GM12878 (cell line): ENCODE measurements at regions not wholly inside any gene's neighbourhood (a gene's known extent, or its start where the extent isn't known, plus 50 kb on each side); places are given as distances from the start of the nearest gene placed in this dataset.

Source experiments
- ATAC-seq: fragments of 200-7000 bp; cut with Tn5 transposase; 3 replicates; pipeline ENCODE4 v1.9.1; 2020; ENCODE audit warnings: mild to moderate bottlenecking, moderate library complexity
- BruUV-seq: library from RNA; stranded (reverse); fragments of 400-500 nt; replicated peaks from 2 replicates; lab custom pipeline; 2021; lab: Mats Ljungman, UMichigan
- CTCF ChIA-PET: fragments of 300-600 bp; sonication (Branson Sonifier 250); formaldehyde crosslinking; extraction: SDS; loops from one replicate; lab custom pipeline; 2021; ENCODE audit warnings: inconsistent platforms; lab: Yijun Ruan, JAX
- POLR2A ChIA-PET: fragments of 350-600 bp; formaldehyde crosslinking; extraction: SDS; loops from one replicate; lab custom pipeline; 2021; ENCODE audit warnings: inconsistent platforms; lab: Charles Lee
- RAD21 ChIA-PET: fragments of 300-600 bp; sonication (Branson Sonifier 250); formaldehyde crosslinking; loops from one replicate; lab custom pipeline; 2023; ENCODE audit warnings: antibody characterized with exemption; ENCODE audit not compliant: unreplicated experiment; lab: Charles Lee
- SMC1A ChIA-PET: fragments of 300-600 bp; sonication (Branson Sonifier 250); formaldehyde crosslinking; loops from one replicate; lab custom pipeline; 2023; ENCODE audit not compliant: unreplicated experiment, uncharacterized antibody; lab: Charles Lee
- DNase-seq: peaks from one replicate; pipeline ENCODE4 v3.0.0-alpha.2; 2011; ENCODE audit warnings: low read depth, low spot score
- FAIRE-seq: peaks from 3 replicates; lab custom pipeline; 2011; peaks lifted over from hg19 to GRCh38; lab: Jason Lieb, UNC
- H2AFZ ChIP-seq: 2 replicates; pipeline ENCODE4 v1.6.0; 2011; ENCODE audit warnings: low read depth, low read length, control low read depth; ENCODE audit not compliant: control insufficient read depth
- H3K27ac ChIP-seq: 2 replicates; pipeline ENCODE4 v1.5.1; 2011; ENCODE audit warnings: control low read depth; ENCODE audit not compliant: control insufficient read depth, insufficient read depth
- H3K27me3 ChIP-seq, 2 experiments: replicated peaks in 1 of 2; 2 replicates each; pipeline versions ENCODE4 v1.6.0 to v1.6.1; 2011; ENCODE audit warnings: low read length in 1 of 2; ENCODE audit not compliant: control insufficient read depth in 2 of 2, insufficient read depth in 2 of 2
- H3K36me3 ChIP-seq, 2 experiments: 2 replicates each; pipeline ENCODE4 v1.5.1; 2011; ENCODE audit warnings: low read length in 1 of 2; ENCODE audit not compliant: control insufficient read depth in 2 of 2, insufficient read depth in 2 of 2
- H3K4me1 ChIP-seq: 2 replicates; pipeline ENCODE4 v1.6.1; 2011; ENCODE audit warnings: mild to moderate bottlenecking, low read length, moderate library complexity, mixed read lengths; ENCODE audit not compliant: control insufficient read depth, insufficient read depth
- H3K4me2 ChIP-seq: 2 replicates; pipeline ENCODE4 v1.6.0; 2011; ENCODE audit warnings: control low read depth; ENCODE audit not compliant: control insufficient read depth, insufficient read depth
- H3K4me3 ChIP-seq: fragments of 200-600 bp; sonication (generic); 2 replicates; pipeline ENCODE4 v1.5.1; 2016
- H3K79me2 ChIP-seq: 2 replicates; pipeline ENCODE4 v1.6.0; 2011; ENCODE audit warnings: low read length; ENCODE audit not compliant: control insufficient read depth, insufficient read depth
- H3K9ac ChIP-seq: 2 replicates; pipeline ENCODE4 v1.8.0; 2011; ENCODE audit warnings: low read length, control low read depth, mixed read lengths; ENCODE audit not compliant: control insufficient read depth, insufficient read depth
- H3K9me3 ChIP-seq: replicated peaks from 3 replicates; pipeline ENCODE4 v1.5.1; 2011; ENCODE audit warnings: mild to moderate bottlenecking, low read length; ENCODE audit not compliant: control insufficient read depth, insufficient read depth
- H4K20me1 ChIP-seq: 2 replicates; pipeline ENCODE4 v1.6.0; 2011; ENCODE audit not compliant: control insufficient read depth, insufficient read depth
- FOXM1 ChIP-seq: IDR thresholded peaks from 2 replicates; pipeline ENCODE4 v1.6.1; 2012; ENCODE audit warnings: low read depth, mild to moderate bottlenecking, inconsistent platforms, low read length, moderate library complexity
- MEF2A ChIP-seq: IDR thresholded peaks from 2 replicates; pipeline ENCODE4 v1.6.1; 2011; ENCODE audit warnings: low read depth, mild to moderate bottlenecking, low read length, moderate library complexity; ENCODE audit not compliant: insufficient read depth
- MYC ChIP-seq: IDR thresholded peaks from 2 replicates; pipeline ENCODE4 v1.6.1; 2011; ENCODE audit warnings: mild to moderate bottlenecking, low read length, moderate library complexity, inconsistent platforms; ENCODE audit not compliant: insufficient read depth, insufficient replicate concordance, insufficient read length, severe bottlenecking
- RB1 ChIP-seq: fragments of 450-650 bp; formaldehyde crosslinking; IDR thresholded peaks from 2 replicates; pipeline ENCODE4 v1.6.1; 2017; ENCODE audit warnings: mild to moderate bottlenecking, borderline replicate concordance
- SRF ChIP-seq, 2 experiments: IDR thresholded peaks; 2 replicates each; pipeline ENCODE4 v1.6.1; 2011; ENCODE audit warnings: low read depth in 2 of 2, low read length in 2 of 2, mild to moderate bottlenecking in 1 of 2, moderate library complexity in 1 of 2
- SUPT20H ChIP-seq: IDR thresholded peaks from 2 replicates; pipeline ENCODE4 v1.6.1; 2011; ENCODE audit warnings: low read depth, mild to moderate bottlenecking, low read length, moderate library complexity, borderline replicate concordance; ENCODE audit not compliant: control insufficient read depth
- TCF12 ChIP-seq: IDR thresholded peaks from 2 replicates; pipeline ENCODE4 v1.6.1; 2011; ENCODE audit warnings: low read depth, mild to moderate bottlenecking, low read length
- ZNF207 ChIP-seq: fragments of 450-650 bp; IDR thresholded peaks from 2 replicates; pipeline ENCODE4 v1.6.1; 2014; ENCODE audit warnings: antibody characterized with exemption, mild to moderate bottlenecking, borderline replicate concordance
- ZNF24 ChIP-seq: fragments of 450-650 bp; IDR thresholded peaks from 2 replicates; pipeline ENCODE4 v1.6.1; 2017; ENCODE audit warnings: antibody characterized with exemption, mild to moderate bottlenecking
- ZNF274 ChIP-seq: IDR thresholded peaks from one replicate; pipeline ENCODE4 v1.8.0; 2011; ENCODE audit not compliant: insufficient read length, insufficient read depth
- WGBS: methylation state at CpG from one replicate; pipeline ENCODE4 v1.1.6; 2016; ENCODE audit warnings: low lambda C conversion rate; ENCODE audit not compliant: insufficient replicate concordance, insufficient coverage; ENCODE audit errors: missing lambda C conversion rate; 5-methylcytosine and 5-hydroxymethylcytosine counted together
- in situ Hi-C: fragments of 300-500 bp; cut with MboI; formaldehyde crosslinking; loops from 9 replicates; pipeline ENCODE4 v1.14.3; 2018; ENCODE audit warnings: mixed read lengths
- intact Hi-C: fragments of 100-400 bp; cut with micrococcal nuclease; formaldehyde crosslinking; loops from one replicate; pipeline ENCODE4 v1.14.2; 2022; ENCODE audit not compliant: unreplicated experiment
- TF ChIP-seq, protein P1 (sequence below): IDR thresholded peaks from 2 replicates; pipeline ENCODE4 v1.6.1; 2012; ENCODE audit warnings: low read length, inconsistent platforms
- TF ChIP-seq, protein P2 (sequence below): IDR thresholded peaks from 2 replicates; pipeline ENCODE4 v1.6.1; 2012; ENCODE audit warnings: low read depth, low read length, improper control_type of control experiment
- TF ChIP-seq, protein P3 (sequence below): IDR thresholded peaks from 2 replicates; pipeline ENCODE4 v1.6.1; 2012; ENCODE audit warnings: low read depth, low read length, improper control_type of control experiment
- TF ChIP-seq, protein P4 (sequence below): IDR thresholded peaks from 2 replicates; pipeline ENCODE4 v1.6.1; 2011; ENCODE audit warnings: mild to moderate bottlenecking, low read depth, low read length, moderate library complexity; ENCODE audit not compliant: insufficient replicate concordance

DNA sequence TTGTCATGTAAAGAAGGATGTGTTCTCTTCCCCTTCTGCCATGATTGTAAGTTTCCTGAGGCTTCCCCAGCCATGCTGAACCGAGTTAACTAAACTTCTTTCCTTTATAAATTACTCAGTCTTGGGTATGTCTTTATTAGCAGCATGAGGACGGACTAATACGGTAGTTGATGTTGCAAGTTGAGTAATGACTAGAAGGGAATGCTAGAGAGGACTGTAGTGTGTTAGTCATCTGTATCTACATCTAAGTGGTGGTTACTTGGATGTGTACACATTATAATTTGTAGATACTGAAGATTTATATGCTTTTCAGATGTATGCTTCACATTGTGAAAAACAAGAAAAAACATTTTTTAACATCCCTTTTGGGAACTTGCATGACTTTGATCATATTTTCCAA, 244.6 kb downstream of the POLR1F start:
- Histone ChIP-seq H2AFZ (no peak overlapping the region), H3K27me3 (no peaks in the 10 kb centered on the region), H4K20me1 (no peaks in the 10 kb centered on the region), H3K4me1 (no peaks in the 10 kb centered on the region), H3K27ac (no peak overlapping the region), H3K36me3 (no peaks in the 10 kb centered on the region), H3K4me2 (no peak overlapping the region), H3K9ac (no peak overlapping the region), H3K79me2 (no peaks in the 10 kb centered on the region), H3K9me3 (no peaks in the 10 kb centered on the region)
- ChIA-PET POLR2A (no interaction called here), SMC1A (no interaction called here), RAD21 (no interaction called here), CTCF (no interaction called here)
- BruUV-seq = no TSS peak
- FAIRE-seq (no peak), DNase-seq (no peak)
- WGBS = 2% methylated on average over 3 of the region's 3 CpGs
- in situ Hi-C loops = no loop called here
- intact Hi-C loops = no loop called here
- TF ChIP-seq, protein P1, sequence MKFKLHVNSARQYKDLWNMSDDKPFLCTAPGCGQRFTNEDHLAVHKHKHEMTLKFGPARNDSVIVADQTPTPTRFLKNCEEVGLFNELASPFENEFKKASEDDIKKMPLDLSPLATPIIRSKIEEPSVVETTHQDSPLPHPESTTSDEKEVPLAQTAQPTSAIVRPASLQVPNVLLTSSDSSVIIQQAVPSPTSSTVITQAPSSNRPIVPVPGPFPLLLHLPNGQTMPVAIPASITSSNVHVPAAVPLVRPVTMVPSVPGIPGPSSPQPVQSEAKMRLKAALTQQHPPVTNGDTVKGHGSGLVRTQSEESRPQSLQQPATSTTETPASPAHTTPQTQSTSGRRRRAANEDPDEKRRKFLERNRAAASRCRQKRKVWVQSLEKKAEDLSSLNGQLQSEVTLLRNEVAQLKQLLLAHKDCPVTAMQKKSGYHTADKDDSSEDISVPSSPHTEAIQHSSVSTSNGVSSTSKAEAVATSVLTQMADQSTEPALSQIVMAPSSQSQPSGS = no peak
- TF ChIP-seq, protein P2, sequence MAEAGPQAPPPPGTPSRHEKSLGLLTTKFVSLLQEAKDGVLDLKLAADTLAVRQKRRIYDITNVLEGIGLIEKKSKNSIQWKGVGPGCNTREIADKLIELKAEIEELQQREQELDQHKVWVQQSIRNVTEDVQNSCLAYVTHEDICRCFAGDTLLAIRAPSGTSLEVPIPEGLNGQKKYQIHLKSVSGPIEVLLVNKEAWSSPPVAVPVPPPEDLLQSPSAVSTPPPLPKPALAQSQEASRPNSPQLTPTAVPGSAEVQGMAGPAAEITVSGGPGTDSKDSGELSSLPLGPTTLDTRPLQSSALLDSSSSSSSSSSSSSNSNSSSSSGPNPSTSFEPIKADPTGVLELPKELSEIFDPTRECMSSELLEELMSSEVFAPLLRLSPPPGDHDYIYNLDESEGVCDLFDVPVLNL = no peak
- TF ChIP-seq TCF12 (no peak), SRF (IDR thresholded peaks at IDR 0.05; ENCODE audit: low read depth in 2 of 2, low read length in 2 of 2) (no peak), SUPT20H (no peak)
- TF ChIP-seq, all 136 proteins: peak for 0
- ATAC-seq = no peak
- no peak overlapping the region for H3K4me3 ChIP-seq

DNA sequence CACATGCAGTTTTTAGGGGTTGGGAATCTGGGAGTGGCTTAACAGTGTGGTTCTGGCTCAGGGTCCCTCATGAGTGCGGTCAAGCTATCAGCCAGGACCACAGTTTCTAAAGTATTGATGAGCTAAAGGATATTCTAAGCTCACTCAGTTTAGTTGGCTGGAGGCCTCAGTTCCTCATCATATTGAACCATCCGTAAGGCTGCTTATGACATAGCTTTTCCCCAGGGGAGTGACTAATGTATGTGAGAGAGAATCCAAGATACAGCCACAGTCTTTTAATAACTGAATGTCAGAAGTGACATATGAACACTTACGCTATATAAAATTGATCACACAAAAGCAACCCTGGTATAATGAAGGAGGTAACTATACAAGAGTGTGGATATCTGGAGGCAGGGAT, 245.3 kb downstream of the POLR1F start:
- H3K4me2 ChIP-seq = no peak overlapping the region
- H3K79me2 ChIP-seq = no peaks in the 10 kb centered on the region
- no peaks in the 10 kb centered on the region for H3K9me3 ChIP-seq
- no peak overlapping the region for H3K4me3 ChIP-seq
- WGBS = 49% methylated on average over 3 of the region's 3 CpGs
- no peak for FAIRE-seq
- RAD21 ChIA-PET = no interaction called here
- no peaks in the 10 kb centered on the region for H4K20me1 ChIP-seq
- no peak for DNase-seq
- POLR2A ChIA-PET = no interaction called here
- no peaks in the 10 kb centered on the region for H3K4me1 ChIP-seq
- intact Hi-C loops (no loop called here), in situ Hi-C loops (no loop called here)
- no peaks in the 10 kb centered on the region for H3K36me3 ChIP-seq
- CTCF ChIA-PET = no interaction called here
- H2AFZ ChIP-seq = no peak overlapping the region
- no peak overlapping the region for H3K9ac ChIP-seq
- H3K27me3 ChIP-seq = no peaks in the 10 kb centered on the region
- SMC1A ChIA-PET = no interaction called here
- no TSS peak for BruUV-seq
- ATAC-seq = no peak
- no peak overlapping the region for H3K27ac ChIP-seq
- TF ChIP-seq MYC = no peak
- TF ChIP-seq FOXM1 = no peak
- no peak for TF ChIP-seq ZNF274
- TF ChIP-seq ZNF24 = no peak
- TF ChIP-seq, protein P3, sequence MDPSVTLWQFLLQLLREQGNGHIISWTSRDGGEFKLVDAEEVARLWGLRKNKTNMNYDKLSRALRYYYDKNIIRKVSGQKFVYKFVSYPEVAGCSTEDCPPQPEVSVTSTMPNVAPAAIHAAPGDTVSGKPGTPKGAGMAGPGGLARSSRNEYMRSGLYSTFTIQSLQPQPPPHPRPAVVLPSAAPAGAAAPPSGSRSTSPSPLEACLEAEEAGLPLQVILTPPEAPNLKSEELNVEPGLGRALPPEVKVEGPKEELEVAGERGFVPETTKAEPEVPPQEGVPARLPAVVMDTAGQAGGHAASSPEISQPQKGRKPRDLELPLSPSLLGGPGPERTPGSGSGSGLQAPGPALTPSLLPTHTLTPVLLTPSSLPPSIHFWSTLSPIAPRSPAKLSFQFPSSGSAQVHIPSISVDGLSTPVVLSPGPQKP = no peak
- TF ChIP-seq MEF2A = no peak
- TF ChIP-seq, protein P4, sequence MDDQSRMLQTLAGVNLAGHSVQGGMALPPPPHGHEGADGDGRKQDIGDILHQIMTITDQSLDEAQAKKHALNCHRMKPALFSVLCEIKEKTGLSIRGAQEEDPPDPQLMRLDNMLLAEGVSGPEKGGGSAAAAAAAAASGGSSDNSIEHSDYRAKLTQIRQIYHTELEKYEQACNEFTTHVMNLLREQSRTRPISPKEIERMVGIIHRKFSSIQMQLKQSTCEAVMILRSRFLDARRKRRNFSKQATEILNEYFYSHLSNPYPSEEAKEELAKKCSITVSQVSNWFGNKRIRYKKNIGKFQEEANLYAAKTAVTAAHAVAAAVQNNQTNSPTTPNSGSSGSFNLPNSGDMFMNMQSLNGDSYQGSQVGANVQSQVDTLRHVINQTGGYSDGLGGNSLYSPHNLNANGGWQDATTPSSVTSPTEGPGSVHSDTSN = no peak
- TF ChIP-seq RB1 = no peak
- TF ChIP-seq ZNF207 = no peak
